SK-N-MC (cell line): ENCODE measurements at regions not wholly inside any gene's neighbourhood (a gene's known extent, or its start where the extent isn't known, plus 50 kb on each side); places are given as distances from the start of the nearest gene placed in this dataset.

ENCODE experiments used
- EZH2 ChIP-seq: fragments of 200-600 bp; sonication (generic); IDR thresholded peaks from one replicate; pipeline ENCODE4 v1.6.1; 2017; ENCODE audit warnings: antibody characterized with exemption
- POLR2AphosphoS5 ChIP-seq: IDR thresholded peaks from 2 replicates; pipeline ENCODE4 v1.6.1; 2012; ENCODE audit warnings: mild to moderate bottlenecking, low read depth, low read length, borderline replicate concordance

GRCh38 chr14:43204816-43205215, 1302.3 kb downstream of the FSCB start:
- TF ChIP-seq EZH2, result no peak
- no peak for TF ChIP-seq POLR2AphosphoS5
